Panc1 (cell line): ENCODE measurements at regions not wholly inside any gene's neighbourhood (a gene's known extent, or its start where the extent isn't known, plus 50 kb on each side); places are given as distances from the start of the nearest gene placed in this dataset.

Source experiments
- ATAC-seq: fragments of 200-7000 bp; cut with Tn5 transposase; 2 replicates; pipeline ENCODE4 v1.9.1; 2020; ENCODE audit warnings: mild to moderate bottlenecking, moderate library complexity
- BruUV-seq: library from RNA; stranded (reverse); fragments of 400-500 nt; replicated peaks from 2 replicates; lab custom pipeline; 2021; lab: Mats Ljungman, UMichigan
- CTCF ChIA-PET: fragments of 300-600 bp; sonication (Branson Sonifier 250); formaldehyde crosslinking; loops from one replicate; lab custom pipeline; 2022; ENCODE audit warnings: antibody characterized with exemption; lab: Charles Lee
- POLR2A ChIA-PET: fragments of 300-600 bp; sonication (Branson Sonifier 250); formaldehyde crosslinking; loops from one replicate; lab custom pipeline; 2022; ENCODE audit warnings: antibody characterized with exemption; lab: Charles Lee
- DNase-seq: peaks from one replicate; pipeline ENCODE4 v3.0.0-alpha.2; 2010; ENCODE audit warnings: low read depth, low spot score
- H3K27ac ChIP-seq: 2 replicates; pipeline ENCODE4 v1.5.1; 2011; ENCODE audit warnings: mild to moderate bottlenecking, low read length, inconsistent platforms
- H3K27me3 ChIP-seq: fragments of 200-500 bp; sonication (Bioruptor generic); 2 replicates; pipeline ENCODE4 v1.6.0; 2014; ENCODE audit warnings: low read length, inconsistent platforms; ENCODE audit not compliant: control insufficient read depth, insufficient read depth
- H3K36me3 ChIP-seq: fragments of 200-500 bp; sonication (Bioruptor generic); 2 replicates; pipeline ENCODE4 v1.5.1; 2014; ENCODE audit warnings: inconsistent platforms, mild to moderate bottlenecking, low read length, moderate library complexity; ENCODE audit not compliant: control insufficient read depth, insufficient read depth
- H3K4me1 ChIP-seq: 2 replicates; pipeline ENCODE4 v1.5.1; 2011; ENCODE audit warnings: inconsistent platforms, mild to moderate bottlenecking, low read length, moderate library complexity; ENCODE audit not compliant: control insufficient read depth, insufficient read depth
- H3K4me3 ChIP-seq, 2 experiments: 2 replicates each; pipeline ENCODE4 v1.5.1; 2011 to 2012; ENCODE audit warnings: low read depth in 2 of 2, low read length in 2 of 2, mild to moderate bottlenecking in 2 of 2, inconsistent platforms in 1 of 2, moderate library complexity in 1 of 2
- H3K9me3 ChIP-seq: fragments of 200-500 bp; sonication (Bioruptor generic); 2 replicates; pipeline ENCODE4 v1.5.1; 2014; ENCODE audit warnings: low read depth, mild to moderate bottlenecking, inconsistent platforms, low read length, moderate library complexity; ENCODE audit not compliant: control insufficient read depth, insufficient read depth
- CTCF ChIP-seq: fragments of 450-650 bp; IDR thresholded peaks from 2 replicates; pipeline ENCODE4 v1.5.1; 2017; ENCODE audit warnings: mild to moderate bottlenecking
- POLR2AphosphoS5 ChIP-seq: IDR thresholded peaks from 2 replicates; pipeline ENCODE4 v1.6.1; 2012; ENCODE audit warnings: mild to moderate bottlenecking, low read depth, low read length, moderate library complexity
- REST ChIP-seq, 2 experiments: IDR thresholded peaks; 2 replicates each; pipeline ENCODE4 v1.6.1; 2011 to 2012; ENCODE audit warnings: low read depth in 2 of 2, control low read depth in 1 of 2, low read length in 1 of 2, mild to moderate bottlenecking in 1 of 2, moderate library complexity in 1 of 2; ENCODE audit not compliant: insufficient read depth in 1 of 2
- SIN3A ChIP-seq: IDR thresholded peaks from 2 replicates; pipeline ENCODE4 v1.6.1; 2012; ENCODE audit warnings: low read depth, mild to moderate bottlenecking, low read length, moderate library complexity, borderline replicate concordance; ENCODE audit not compliant: insufficient read depth
- TCF7L2 ChIP-seq: IDR thresholded peaks from 2 replicates; pipeline ENCODE4 v1.6.1; 2011; ENCODE audit warnings: mild to moderate bottlenecking, low read depth, low read length, inconsistent platforms
- in situ Hi-C: cut with HindIII; loops from 2 replicates; pipeline ENCODE4 v1.10.0; 2016; ENCODE audit warnings: low sequenced_read_pairs, low pct_unique_long_range_greater_than_20kb
- intact Hi-C: fragments of 100-400 bp; cut with micrococcal nuclease; formaldehyde crosslinking; loops from one replicate; pipeline ENCODE4 v1.10.0; 2022; ENCODE audit not compliant: unreplicated experiment

GRCh38 chr3:163562625-163563024 is 1515.7 kb downstream of the SI start:
- Histone ChIP-seq H3K4me3 (no peak overlapping the region), H3K27ac (no peak overlapping the region), H3K36me3 (no peaks in the 10 kb centered on the region), H3K27me3 (no peaks in the 10 kb centered on the region), H3K9me3 (no peaks in the 10 kb centered on the region), H3K4me1 (no peaks in the 10 kb centered on the region)
- TF ChIP-seq TCF7L2, result no peak
- no peak for TF ChIP-seq CTCF
- TF ChIP-seq SIN3A, result no peak
- TF ChIP-seq POLR2AphosphoS5, result no peak
- TF ChIP-seq REST (IDR thresholded peaks at IDR 0.05; ENCODE audit: insufficient read depth in 1 of 2, low read depth in 2 of 2, low read length in 1 of 2), result no peak
- DNase-seq (no peak), ATAC-seq (no peak)
- in situ Hi-C loops, result no loop called here
- ChIA-PET CTCF (no interaction called here), POLR2A (no interaction called here)
- intact Hi-C loops, result no loop called here
- no TSS peak for BruUV-seq

GRCh38 chr3:163561151-163561550 is 1517.1 kb downstream of the SI start:
- DNase-seq (no peak), ATAC-seq (no peak)
- intact Hi-C loops, result no loop called here
- TF ChIP-seq TCF7L2 (no peak), SIN3A (no peak), REST (IDR thresholded peaks at IDR 0.05; ENCODE audit: insufficient read depth in 1 of 2, low read depth in 2 of 2, low read length in 1 of 2) (no peak), POLR2AphosphoS5 (no peak), CTCF (no peak)
- CTCF ChIA-PET, result no interaction called here
- Histone ChIP-seq H3K27ac (no peak overlapping the region), H3K27me3 (no peaks in the 10 kb centered on the region), H3K36me3 (no peaks in the 10 kb centered on the region), H3K4me3 (no peak overlapping the region), H3K9me3 (no peaks in the 10 kb centered on the region), H3K4me1 (no peaks in the 10 kb centered on the region)
- in situ Hi-C loops, result no loop called here
- POLR2A ChIA-PET, result no interaction called here
- BruUV-seq, result no TSS peak
